ENCODE measurements at regions not wholly inside any gene's neighbourhood (a gene's known extent, or its start where the extent isn't known, plus 50 kb on each side); places are given as distances from the start of the nearest gene placed in this dataset.

DNA sequence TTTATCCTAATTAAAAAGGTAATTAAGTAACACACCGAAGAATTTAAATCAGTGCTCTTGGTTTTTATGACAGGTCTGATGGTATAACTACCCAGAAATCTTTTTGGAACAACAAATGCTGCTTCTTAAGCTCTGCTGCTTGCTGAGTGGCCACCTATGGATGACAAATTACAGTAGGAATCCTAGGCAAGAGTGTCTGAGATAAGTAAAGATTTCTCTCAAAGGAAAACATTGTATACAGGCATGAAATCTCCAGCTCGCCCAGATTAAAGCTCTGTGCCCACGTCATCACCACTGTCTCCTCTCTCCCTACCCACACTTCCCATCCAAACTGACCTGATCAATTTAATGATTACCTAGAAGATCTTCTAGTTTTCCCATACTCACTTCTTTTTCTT, 1083.0 kb upstream of the MAP3K7 start:
- TF ChIP-seq POLR2A (IDR thresholded peaks at IDR 0.05; ENCODE audit: low read depth, low read length) (no peak), TAF1 (IDR thresholded peaks at IDR 0.05; ENCODE audit: borderline replicate concordance, low read depth, low read length) (no peak), POLR2AphosphoS5 (IDR thresholded peaks at IDR 0.05; ENCODE audit: low read depth, low read length) (no peak)
